Left ventricle myocardium superior (tissue), 1 donor: ENCODE measurements at regions not wholly inside any gene's neighbourhood (a gene's known extent, or its start where the extent isn't known, plus 50 kb on each side); places are given as distances from the start of the nearest gene placed in this dataset.

Experiments
- ATAC-seq: fragments of 200-7000 bp; cut with Tn5 transposase; one replicate; pipeline ENCODE4 v1.9.1; 2020; ENCODE audit warnings: mild to moderate bottlenecking, moderate library complexity
- DNase-seq: peaks from one replicate; pipeline ENCODE4 v3.0.0-alpha.2; 2020
- intact Hi-C: fragments of 100-400 bp; cut with micrococcal nuclease; formaldehyde crosslinking; loops from one replicate; pipeline ENCODE4 v1.11.0; 2022
- donor health status: DM: no; HTN: yes; CAD: no; lungs with severe emphysema.

DNA sequence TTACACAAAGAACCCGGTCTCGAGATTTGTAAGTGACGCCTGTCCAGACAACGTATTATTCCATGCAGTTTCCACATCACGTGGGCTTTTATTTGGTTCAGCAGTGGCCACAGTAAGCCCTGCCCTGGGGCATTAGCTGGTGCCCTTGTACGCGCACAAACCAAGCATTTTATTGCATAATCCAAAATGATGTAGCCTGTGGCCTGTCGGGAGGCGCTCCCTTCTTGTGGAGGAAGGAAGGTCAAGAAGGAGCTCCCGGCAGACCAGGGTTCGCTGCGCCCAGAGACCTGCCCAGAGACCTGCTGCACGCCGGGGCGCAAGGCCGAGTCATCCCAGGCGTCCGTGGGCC is 179.6 kb upstream of the ALKAL2 start:
- intact Hi-C loops = no loop called here
- no peak for DNase-seq
- no peak for ATAC-seq

GRCh38 chr2:467101-467500 is 179.2 kb upstream of the ALKAL2 start:
- DNase-seq = no peak
- ATAC-seq = no peak
- intact Hi-C loops = no loop called here

GRCh38 chr2:464562-465309 is 176.8 kb upstream of the ALKAL2 start:
- intact Hi-C loops = no loop called here
- no peak for ATAC-seq
- DNase-seq = no peak

- intact Hi-C loops = no loop called here
- DNase-seq (no peak), ATAC-seq (no peak)
Observed at GRCh38 chr2:460861-461260, 173.0 kb upstream of the ALKAL2 start.

- intact Hi-C loops = no loop called here
- DNase-seq (no peak), ATAC-seq (no peak)
Observed at GRCh38 chr2:459931-460330, 172.0 kb upstream of the ALKAL2 start.

GRCh38 chr2:458425-458815 is 170.5 kb upstream of the ALKAL2 start:
- intact Hi-C loops = no loop called here
- no peak for ATAC-seq

GRCh38 chr2:457792-458424 is 170.0 kb upstream of the ALKAL2 start:
- intact Hi-C loops = no loop called here
- DNase-seq (no peak), ATAC-seq (no peak)

More at GRCh38 chr2:458425-458815, 170.5 kb upstream of the ALKAL2 start:
- DNase-seq = no peak

DNA sequence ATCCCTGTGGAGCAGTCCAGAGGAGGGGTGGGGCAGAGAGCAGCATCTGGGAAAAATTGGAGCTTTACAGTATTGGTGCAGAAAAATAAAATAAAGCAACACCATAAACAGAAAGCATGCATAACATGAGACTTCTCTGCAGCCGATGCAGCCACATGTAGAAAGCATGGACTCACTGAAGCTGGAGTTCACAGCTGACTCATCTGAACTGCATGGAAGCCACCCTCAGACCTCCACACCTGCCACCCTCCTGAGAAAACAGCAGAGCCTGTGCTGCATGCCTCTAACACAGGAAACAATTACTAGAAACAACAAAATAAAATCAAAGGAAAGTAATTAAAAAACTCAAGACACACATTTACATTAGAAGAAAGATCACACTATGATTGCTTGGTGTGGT is 169.4 kb upstream of the ALKAL2 start:
- intact Hi-C loops = no loop called here
- no peak for DNase-seq
- ATAC-seq = no peak

DNA sequence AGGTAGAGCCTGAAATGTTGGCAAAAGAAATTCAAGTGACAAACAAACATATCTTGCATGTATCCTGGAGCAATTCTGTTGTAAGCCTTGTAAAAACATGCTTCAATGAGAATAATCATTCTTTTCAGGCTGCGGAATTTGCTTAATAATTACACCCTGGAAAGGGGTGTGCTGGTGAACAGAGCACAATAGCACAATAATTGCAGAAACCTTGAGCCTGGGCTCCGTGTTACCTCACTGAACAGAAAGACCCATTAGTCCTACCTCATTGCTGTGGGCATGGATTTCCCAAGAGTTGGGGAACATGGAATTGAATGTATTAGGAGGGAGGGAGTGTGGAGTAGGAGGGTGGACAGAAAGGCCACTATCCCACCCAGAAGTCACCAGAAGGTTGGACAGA is 168.0 kb upstream of the ALKAL2 start:
- no peak for ATAC-seq
- no peak for DNase-seq
- intact Hi-C loops = no loop called here

DNA sequence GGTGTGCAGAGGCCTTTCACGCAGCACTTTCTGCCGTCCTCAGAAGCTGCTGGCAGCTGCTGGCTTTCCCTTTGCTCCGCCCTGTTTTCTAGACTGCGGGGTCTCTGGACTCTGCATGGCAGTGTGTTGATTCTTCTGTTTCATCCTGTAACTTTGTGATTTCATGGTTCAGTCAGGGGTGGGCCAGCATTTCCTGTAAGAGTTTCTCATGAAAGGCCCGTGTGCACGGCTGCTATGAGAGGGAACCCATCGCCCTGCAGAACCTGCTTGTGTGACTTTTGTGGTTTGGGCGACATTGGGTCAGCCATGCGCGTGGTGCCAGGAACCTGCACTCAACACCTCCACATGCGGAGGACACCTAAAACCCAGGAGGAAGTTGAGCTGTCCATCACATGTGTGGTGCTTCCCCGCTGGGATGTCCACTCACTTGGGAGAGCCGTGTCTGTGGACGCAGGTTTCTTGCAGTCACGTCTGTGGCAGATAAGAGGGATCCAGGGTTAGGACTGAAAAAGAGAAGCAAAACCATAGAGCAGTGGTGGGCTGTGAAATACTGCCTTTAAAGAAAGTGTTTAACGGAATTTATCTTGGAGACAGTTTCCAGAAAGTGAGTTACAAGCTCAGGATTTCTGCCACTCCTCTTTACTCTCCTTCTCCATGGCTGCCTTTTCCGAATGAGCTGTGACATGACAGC is 167.3 kb upstream of the ALKAL2 start:
- intact Hi-C loops = no loop called here
- ATAC-seq (no peak), DNase-seq (no peak)

DNA sequence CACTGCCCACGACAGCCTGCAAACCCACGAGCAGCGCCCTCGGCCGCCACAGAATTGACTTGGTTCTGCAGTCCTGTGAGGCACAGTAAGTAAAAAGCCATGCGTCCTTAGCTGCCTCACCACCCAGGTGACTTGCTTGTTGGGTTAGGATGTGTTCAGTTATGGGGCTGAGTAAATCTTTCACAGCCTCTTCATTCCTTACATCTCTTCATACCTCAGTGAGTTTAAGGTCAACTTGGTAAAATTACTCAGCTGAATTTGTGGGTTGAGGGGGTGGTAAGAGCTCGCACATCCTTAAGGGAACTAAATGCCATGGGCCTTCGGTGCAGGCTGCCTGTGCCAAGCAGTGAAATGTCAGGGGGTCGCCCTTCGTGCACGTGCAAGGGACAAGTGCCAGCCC is 165.2 kb upstream of the ALKAL2 start:
- ATAC-seq = no peak
- intact Hi-C loops = no loop called here
- DNase-seq = no peak

GRCh38 chr2:451495-451894 is 163.6 kb upstream of the ALKAL2 start:
- ATAC-seq (no peak), DNase-seq (no peak)
- intact Hi-C loops = no loop called here

DNA sequence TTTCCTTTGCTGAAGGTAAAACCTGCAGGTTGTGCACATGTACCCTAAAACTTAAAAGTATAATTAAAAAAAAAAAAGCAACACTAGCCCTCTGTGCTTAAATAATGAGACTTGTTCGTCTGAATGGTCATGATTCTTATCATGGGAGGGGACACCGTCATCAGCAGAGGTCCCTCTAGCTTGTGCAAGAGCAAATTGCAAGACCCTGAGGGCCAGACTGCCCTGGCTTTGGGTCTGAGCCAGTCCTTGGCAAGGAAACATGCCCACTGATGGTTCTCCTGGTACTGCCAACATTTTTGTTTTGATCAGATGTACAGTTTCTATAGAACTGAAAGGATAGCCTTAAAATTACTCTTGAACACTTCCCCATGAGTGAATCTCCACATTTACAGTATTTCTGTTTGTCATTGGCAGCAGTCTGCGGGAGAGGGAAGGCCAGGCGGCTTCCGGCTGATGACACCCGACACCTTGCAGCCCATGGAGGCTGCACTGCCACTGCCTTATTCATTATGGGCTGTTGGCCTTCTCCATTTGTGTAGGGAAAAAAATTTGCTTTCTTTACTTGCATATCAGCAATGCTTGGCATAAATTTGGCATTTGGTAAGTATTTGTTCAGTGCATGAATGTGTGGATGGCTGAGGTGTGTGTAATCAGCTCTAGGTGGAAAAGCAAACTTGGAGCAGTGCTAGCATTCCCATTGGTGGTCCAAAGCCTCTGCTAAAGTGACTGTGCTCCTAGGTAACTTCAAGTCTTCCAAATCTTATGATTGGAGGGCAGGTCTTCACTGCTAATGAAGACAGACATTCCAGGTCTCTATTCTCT is 161.6 kb upstream of the ALKAL2 start:
- no peak for ATAC-seq
- DNase-seq = no peak
- intact Hi-C loops = no loop called here

DNA sequence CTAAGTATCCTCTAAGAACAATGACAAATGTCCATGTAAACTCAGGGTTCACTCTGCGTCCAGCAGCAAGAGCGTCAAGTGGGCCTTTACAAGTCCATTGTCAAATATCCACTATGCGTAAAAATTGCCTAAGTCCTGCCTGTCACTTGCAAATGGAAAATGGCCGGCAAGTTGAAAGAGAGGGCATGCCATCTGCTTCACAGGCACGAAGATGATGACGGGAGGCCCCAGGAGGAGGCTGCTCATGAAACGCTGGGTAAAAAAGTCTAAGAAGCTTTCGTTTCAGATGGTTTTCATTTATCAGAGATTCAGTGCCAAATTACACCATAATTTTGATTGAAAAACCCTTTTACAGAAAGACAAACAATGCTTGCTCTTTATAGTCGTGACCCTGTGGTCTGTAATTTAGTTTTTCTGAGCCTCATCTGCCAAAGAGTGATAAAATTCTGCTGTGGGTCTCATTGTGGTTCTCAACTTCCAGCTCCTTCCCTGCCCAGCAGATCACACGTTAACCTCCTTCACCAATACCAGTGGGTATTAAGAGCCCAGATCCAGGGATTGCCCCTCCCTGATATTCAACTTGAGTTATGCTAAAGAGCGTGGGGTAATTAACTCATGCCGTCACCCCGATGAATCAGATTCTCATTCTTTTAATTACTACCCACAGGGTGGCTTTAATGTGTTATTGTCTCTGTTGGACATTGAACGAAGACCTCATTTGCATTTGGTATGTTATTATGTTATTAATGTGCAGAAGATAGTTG is 160.2 kb upstream of the ALKAL2 start:
- intact Hi-C loops = no loop called here
- DNase-seq (no peak), ATAC-seq (no peak)

GRCh38 chr2:446963-447530 is 159.2 kb upstream of the ALKAL2 start:
- no peak for DNase-seq
- ATAC-seq = no peak
- intact Hi-C loops = no loop called here

DNA sequence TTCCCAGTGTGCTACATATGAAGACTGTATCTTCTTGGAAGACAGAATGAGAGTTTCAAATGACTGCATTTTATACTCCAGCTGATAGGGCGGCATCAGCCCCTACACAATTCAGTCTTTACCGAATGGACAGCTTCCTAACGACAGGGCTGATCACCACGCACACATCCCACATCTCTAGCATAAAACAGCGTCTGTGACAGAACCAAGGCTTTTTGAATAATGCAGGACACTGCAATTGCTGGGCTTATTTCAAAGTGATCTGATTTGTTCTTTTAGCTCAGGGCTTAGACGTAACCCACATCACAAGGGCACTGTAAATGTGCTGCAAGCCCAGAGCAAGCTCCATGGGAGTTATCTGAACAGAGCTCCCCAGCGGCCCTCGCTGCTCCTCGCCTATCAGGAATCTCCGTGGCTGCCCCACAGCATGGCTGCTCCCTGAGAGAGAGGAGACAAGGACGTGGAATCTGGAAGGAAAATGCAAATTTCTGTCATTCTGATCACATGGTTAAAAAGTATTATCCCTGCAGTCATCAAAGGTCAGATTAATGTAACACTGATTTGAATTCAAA is 158.5 kb upstream of the ALKAL2 start:
- DNase-seq (no peak), ATAC-seq (no peak)
- intact Hi-C loops = no loop called here

DNA sequence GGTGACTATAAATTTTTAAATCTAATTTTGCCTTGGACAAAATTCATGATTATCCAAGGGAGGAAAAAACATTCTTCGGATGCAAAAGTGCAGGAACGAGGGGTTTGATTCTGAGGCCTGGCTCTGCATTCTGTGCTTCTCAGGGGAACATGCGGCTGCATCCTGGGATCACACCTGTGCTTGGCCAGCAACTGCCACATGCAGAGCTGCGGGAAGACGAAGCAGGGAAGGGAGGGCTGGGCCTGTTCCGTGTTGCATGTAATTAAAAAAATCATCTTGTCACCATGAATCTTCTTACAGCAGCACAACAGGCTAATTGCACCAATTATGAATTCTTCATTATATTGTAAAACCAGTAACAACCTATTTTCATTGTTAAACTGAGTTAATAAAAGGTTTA is 158.0 kb upstream of the ALKAL2 start:
- intact Hi-C loops = no loop called here
- ATAC-seq (no peak), DNase-seq (no peak)
